ENCODE measurements at regions not wholly inside any gene's neighbourhood (a gene's known extent, or its start where the extent isn't known, plus 50 kb on each side); places are given as distances from the start of the nearest gene placed in this dataset.
"Not testable (repeated sequence)": the region's sequence is repeated elsewhere in the genome, so short reads cannot be mapped to it uniquely, and the experiment has no call there.

- TF ChIP-seq CTCF (IDR thresholded peaks at IDR 0.05): no peak
- H3K27me3 ChIP-seq: no peaks in the 10 kb centered on the region
- no peaks in the 10 kb centered on the region for H3K36me3 ChIP-seq
- no peaks in the 10 kb centered on the region for H3K4me1 ChIP-seq (ENCODE audit: control insufficient read depth in 1 of 2, insufficient read depth in 1 of 2, low read depth in 1 of 2, low read length in 1 of 2)
- no peaks in the 10 kb centered on the region for H3K9me3 ChIP-seq
- H3K4me3 ChIP-seq (ENCODE audit: low read depth in 1 of 2, low read length in 1 of 2): no peak overlapping the region
- H3K27ac ChIP-seq: no peak overlapping the region
These were observed 127.2 kb upstream of the ECI2 start for GRCh38 chr6:4262526-4262925.

DNA sequence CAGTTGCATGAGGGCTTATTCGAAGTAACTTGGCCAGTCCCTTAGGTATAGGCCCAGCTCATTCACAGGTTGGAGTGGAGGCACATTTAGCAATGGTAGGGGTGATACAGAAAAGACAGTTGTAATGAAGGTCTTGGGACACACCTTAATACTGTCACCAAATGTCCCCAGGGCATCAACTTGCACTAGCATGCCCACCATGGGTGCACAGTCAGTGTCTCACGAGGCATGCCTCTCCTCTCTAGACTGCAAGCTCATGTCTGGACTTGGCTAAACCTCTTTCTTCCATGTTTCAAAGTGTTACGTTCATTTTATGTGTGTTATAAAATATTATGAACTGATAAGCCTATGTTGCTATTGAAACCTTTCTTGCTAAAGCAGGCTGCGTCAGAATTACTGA lies 124.0 kb upstream of the ECI2 start:
- Histone ChIP-seq H3K9me3 (no peaks in the 10 kb centered on the region), H3K27me3 (no peaks in the 10 kb centered on the region), H3K4me1 (ENCODE audit: control insufficient read depth in 1 of 2, insufficient read depth in 1 of 2, low read depth in 1 of 2, low read length in 1 of 2) (no peaks in the 10 kb centered on the region), H3K27ac (no peak overlapping the region), H3K4me3 (ENCODE audit: low read depth in 1 of 2, low read length in 1 of 2) (no peak overlapping the region), H3K36me3 (no peaks in the 10 kb centered on the region)
- TF ChIP-seq CTCF (IDR thresholded peaks at IDR 0.05): no peak

DNA sequence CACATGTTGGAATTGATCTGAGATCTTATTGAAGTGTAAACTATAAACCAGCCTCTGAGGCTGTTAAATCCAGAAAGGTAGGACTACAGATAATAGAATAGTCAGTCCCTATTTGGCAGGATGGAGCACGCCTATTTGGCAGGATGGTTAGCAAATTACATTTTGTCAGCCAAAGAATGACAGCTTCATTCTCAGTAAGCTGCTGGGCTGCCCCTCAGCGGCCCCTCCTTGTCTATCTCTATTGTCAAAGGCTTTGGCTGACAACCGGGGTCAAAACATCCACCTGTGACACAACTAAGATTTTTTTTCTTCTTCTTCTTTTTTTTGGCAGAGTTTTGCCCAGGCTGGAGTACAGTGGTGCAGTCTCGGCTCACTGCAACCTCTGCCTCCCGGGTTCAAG lies 123.4 kb upstream of the ECI2 start:
- no peak for TF ChIP-seq CTCF (IDR thresholded peaks at IDR 0.05)
- no peaks in the 10 kb centered on the region for H3K36me3 ChIP-seq
- H3K27ac ChIP-seq: no peak overlapping the region
- H3K4me3 ChIP-seq (ENCODE audit: low read depth in 1 of 2, low read length in 1 of 2): no peak overlapping the region
- no peaks in the 10 kb centered on the region for H3K9me3 ChIP-seq
- H3K27me3 ChIP-seq: no peaks in the 10 kb centered on the region
- no peaks in the 10 kb centered on the region for H3K4me1 ChIP-seq (ENCODE audit: control insufficient read depth in 1 of 2, insufficient read depth in 1 of 2, low read depth in 1 of 2, low read length in 1 of 2)

- Histone ChIP-seq H3K27ac (no peak overlapping the region), H3K4me1 (ENCODE audit: control insufficient read depth in 1 of 2, insufficient read depth in 1 of 2, low read depth in 1 of 2, low read length in 1 of 2) (no peaks in the 10 kb centered on the region), H3K4me3 (ENCODE audit: low read depth in 1 of 2, low read length in 1 of 2) (no peak overlapping the region), H3K9me3 (no peaks in the 10 kb centered on the region), H3K27me3 (no peaks in the 10 kb centered on the region), H3K36me3 (no peaks in the 10 kb centered on the region)
- no peak for TF ChIP-seq CTCF (IDR thresholded peaks at IDR 0.05)
These were observed 121.6 kb upstream of the ECI2 start for GRCh38 chr6:4256969-4257368.

- H3K27ac ChIP-seq: no peak overlapping the region
- H3K9me3 ChIP-seq: no peaks in the 10 kb centered on the region
- no peaks in the 10 kb centered on the region for H3K4me1 ChIP-seq (ENCODE audit: control insufficient read depth in 1 of 2, insufficient read depth in 1 of 2, low read depth in 1 of 2, low read length in 1 of 2)
- no peaks in the 10 kb centered on the region for H3K27me3 ChIP-seq
- no peaks in the 10 kb centered on the region for H3K36me3 ChIP-seq
- no peak for TF ChIP-seq CTCF (IDR thresholded peaks at IDR 0.05)
- H3K4me3 ChIP-seq (ENCODE audit: low read depth in 1 of 2, low read length in 1 of 2): no peak overlapping the region
These were observed 118.3 kb upstream of the ECI2 start for GRCh38 chr6:4253604-4254231.

DNA sequence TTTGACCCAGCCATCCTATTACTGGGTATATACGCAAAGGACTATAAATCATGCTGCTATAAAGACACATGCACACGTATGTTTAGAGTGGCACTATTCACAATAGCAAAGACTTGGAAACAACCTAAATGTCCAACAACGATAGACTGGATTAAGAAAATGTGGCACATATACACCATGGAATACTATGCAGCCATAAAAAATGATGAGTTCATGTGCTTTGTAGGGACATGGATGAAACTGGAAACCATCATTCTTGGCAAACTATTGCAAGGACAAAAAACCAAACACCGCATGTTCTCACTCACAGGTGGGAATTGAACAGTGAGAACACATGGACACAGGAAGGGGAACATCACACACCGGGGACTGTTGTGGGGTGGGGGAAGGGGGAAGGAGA lies 117.1 kb upstream of the ECI2 start:
- not testable (repeated sequence) for H3K27ac ChIP-seq; H3K4me1 ChIP-seq (ENCODE audit: control insufficient read depth in 1 of 2, insufficient read depth in 1 of 2, low read depth in 1 of 2, low read length in 1 of 2); H3K27me3 ChIP-seq; H3K4me3 ChIP-seq (ENCODE audit: low read depth in 1 of 2, low read length in 1 of 2); H3K36me3 ChIP-seq; H3K9me3 ChIP-seq
